ENCODE measurements at regions not wholly inside any gene's neighbourhood (a gene's known extent, or its start where the extent isn't known, plus 50 kb on each side); places are given as distances from the start of the nearest gene placed in this dataset.

GRCh38 chr2:8424997-8425900 lies 256.6 kb upstream of the ID2 start:
- Histone ChIP-seq H3K9me3 (ENCODE audit: insufficient read depth, low read depth, low read length) (no peaks in the 10 kb centered on the region), H3K4me2 (ENCODE audit: low read depth, low read length, poor library complexity, severe bottlenecking) (no peak overlapping the region), H3K36me3 (ENCODE audit: insufficient read depth, low read length) (no peaks in the 10 kb centered on the region), H3K4me3 (ENCODE audit: low read length, poor library complexity, severe bottlenecking) (no peak overlapping the region), H3K79me2 (ENCODE audit: insufficient read depth, low read length) (no peaks in the 10 kb centered on the region), H2AFZ (ENCODE audit: low read length) (no peak overlapping the region), H3K4me1 (ENCODE audit: insufficient read depth, low read length, poor library complexity, severe bottlenecking) (peaks cover 29% of the 10 kb centered on the region), H3K9me2 (replicated peaks; ENCODE audit: low read depth, low read length) (no peaks in the 10 kb centered on the region), H3F3A (ENCODE audit: low read depth) (no peaks in the 10 kb centered on the region), H3K27me3 (ENCODE audit: insufficient read depth, low read length, poor library complexity, severe bottlenecking) (no peaks in the 10 kb centered on the region), H4K20me1 (ENCODE audit: insufficient read depth, low read length, poor library complexity, severe bottlenecking) (no peaks in the 10 kb centered on the region), H3K9ac (ENCODE audit: low read depth, low read length, poor library complexity, severe bottlenecking) (no peak overlapping the region)
- TF ChIP-seq, protein P1, sequence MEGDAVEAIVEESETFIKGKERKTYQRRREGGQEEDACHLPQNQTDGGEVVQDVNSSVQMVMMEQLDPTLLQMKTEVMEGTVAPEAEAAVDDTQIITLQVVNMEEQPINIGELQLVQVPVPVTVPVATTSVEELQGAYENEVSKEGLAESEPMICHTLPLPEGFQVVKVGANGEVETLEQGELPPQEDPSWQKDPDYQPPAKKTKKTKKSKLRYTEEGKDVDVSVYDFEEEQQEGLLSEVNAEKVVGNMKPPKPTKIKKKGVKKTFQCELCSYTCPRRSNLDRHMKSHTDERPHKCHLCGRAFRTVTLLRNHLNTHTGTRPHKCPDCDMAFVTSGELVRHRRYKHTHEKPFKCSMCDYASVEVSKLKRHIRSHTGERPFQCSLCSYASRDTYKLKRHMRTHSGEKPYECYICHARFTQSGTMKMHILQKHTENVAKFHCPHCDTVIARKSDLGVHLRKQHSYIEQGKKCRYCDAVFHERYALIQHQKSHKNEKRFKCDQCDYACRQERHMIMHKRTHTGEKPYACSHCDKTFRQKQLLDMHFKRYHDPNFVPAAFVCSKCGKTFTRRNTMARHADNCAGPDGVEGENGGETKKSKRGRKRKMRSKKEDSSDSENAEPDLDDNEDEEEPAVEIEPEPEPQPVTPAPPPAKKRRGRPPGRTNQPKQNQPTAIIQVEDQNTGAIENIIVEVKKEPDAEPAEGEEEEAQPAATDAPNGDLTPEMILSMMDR (conservative IDR thresholded peaks at IDR 0.05; ENCODE audit: low read length), result no peak
- no peak for TF ChIP-seq EZH2phosphoT487 (IDR thresholded peaks at IDR 0.05; ENCODE audit: borderline replicate concordance)

DNA sequence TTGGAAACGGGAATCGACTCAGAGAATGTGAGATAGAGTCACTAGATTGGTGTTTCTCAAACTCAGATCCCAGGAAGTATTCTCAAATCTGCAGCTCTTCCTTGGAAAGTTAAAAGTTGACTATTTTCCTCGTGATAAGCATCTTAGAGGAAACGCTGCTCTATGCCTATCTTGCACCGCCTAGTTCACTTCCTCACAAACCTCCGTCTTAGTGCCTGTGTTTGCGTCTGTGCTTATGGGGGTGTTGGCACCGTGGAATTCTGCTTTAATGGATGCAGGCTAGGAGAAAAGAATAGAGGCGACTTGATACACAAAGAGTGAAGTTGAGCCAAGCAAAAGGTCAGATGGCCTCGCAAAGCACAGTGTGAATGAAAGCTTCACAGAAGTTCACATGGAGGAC lies 255.3 kb upstream of the ID2 start:
- no peak overlapping the region for H2AFZ ChIP-seq (ENCODE audit: low read length)
- H4K20me1 ChIP-seq (ENCODE audit: insufficient read depth, low read length, poor library complexity, severe bottlenecking), result no peaks in the 10 kb centered on the region
- H3F3A ChIP-seq (ENCODE audit: low read depth), result no peaks in the 10 kb centered on the region
- no peaks in the 10 kb centered on the region for H3K27me3 ChIP-seq (ENCODE audit: insufficient read depth, low read length, poor library complexity, severe bottlenecking)
- H3K4me1 ChIP-seq (ENCODE audit: insufficient read depth, low read length, poor library complexity, severe bottlenecking), result peaks cover 28% of the 10 kb centered on the region
- H3K4me2 ChIP-seq (ENCODE audit: low read depth, low read length, poor library complexity, severe bottlenecking), result no peak overlapping the region
- H3K9ac ChIP-seq (ENCODE audit: low read depth, low read length, poor library complexity, severe bottlenecking), result no peak overlapping the region
- TF ChIP-seq, protein P1 (conservative IDR thresholded peaks at IDR 0.05; ENCODE audit: low read length), result no peak
- TF ChIP-seq EZH2phosphoT487 (IDR thresholded peaks at IDR 0.05; ENCODE audit: borderline replicate concordance), result no peak
- no peaks in the 10 kb centered on the region for H3K9me2 ChIP-seq (replicated peaks; ENCODE audit: low read depth, low read length)
- no peaks in the 10 kb centered on the region for H3K9me3 ChIP-seq (ENCODE audit: insufficient read depth, low read depth, low read length)
- no peak overlapping the region for H3K4me3 ChIP-seq (ENCODE audit: low read length, poor library complexity, severe bottlenecking)
- H3K79me2 ChIP-seq (ENCODE audit: insufficient read depth, low read length), result no peaks in the 10 kb centered on the region
- H3K36me3 ChIP-seq (ENCODE audit: insufficient read depth, low read length), result no peaks in the 10 kb centered on the region

DNA sequence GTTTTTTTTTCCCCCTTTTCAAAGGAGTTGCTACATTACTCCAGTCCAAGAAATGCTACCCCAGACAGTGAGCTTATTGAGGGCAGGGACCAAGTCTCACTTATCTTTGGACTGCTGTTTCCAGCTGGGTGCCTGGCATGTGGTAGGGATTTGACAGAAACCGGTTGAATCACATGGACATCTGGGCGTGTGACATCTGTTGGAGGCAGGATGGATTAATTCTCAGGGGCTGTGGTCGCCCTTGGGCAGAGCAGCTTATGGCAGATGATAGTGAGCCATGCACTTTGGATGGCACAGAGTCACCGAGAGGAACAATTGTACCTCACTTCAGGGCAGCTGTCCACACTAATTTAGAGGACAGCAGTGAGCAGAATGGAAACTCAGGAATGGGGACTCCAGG lies 254.6 kb upstream of the ID2 start:
- Histone ChIP-seq H3K79me2 (ENCODE audit: insufficient read depth, low read length) (no peaks in the 10 kb centered on the region), H3K9me2 (replicated peaks; ENCODE audit: low read depth, low read length) (no peaks in the 10 kb centered on the region), H3K27me3 (ENCODE audit: insufficient read depth, low read length, poor library complexity, severe bottlenecking) (no peaks in the 10 kb centered on the region), H3F3A (ENCODE audit: low read depth) (no peaks in the 10 kb centered on the region), H4K20me1 (ENCODE audit: insufficient read depth, low read length, poor library complexity, severe bottlenecking) (no peaks in the 10 kb centered on the region), H3K9me3 (ENCODE audit: insufficient read depth, low read depth, low read length) (no peaks in the 10 kb centered on the region), H3K36me3 (ENCODE audit: insufficient read depth, low read length) (no peaks in the 10 kb centered on the region), H3K9ac (ENCODE audit: low read depth, low read length, poor library complexity, severe bottlenecking) (no peak overlapping the region), H3K4me1 (ENCODE audit: insufficient read depth, low read length, poor library complexity, severe bottlenecking) (peaks cover 21% of the 10 kb centered on the region), H2AFZ (ENCODE audit: low read length) (no peak overlapping the region), H3K4me2 (ENCODE audit: low read depth, low read length, poor library complexity, severe bottlenecking) (no peak overlapping the region), H3K4me3 (ENCODE audit: low read length, poor library complexity, severe bottlenecking) (no peak overlapping the region)
- TF ChIP-seq, protein P1 (conservative IDR thresholded peaks at IDR 0.05; ENCODE audit: low read length), result no peak

Measured in Loucy (cell line).